SU-DHL-6 (cell line): ENCODE measurements at regions not wholly inside any gene's neighbourhood (a gene's known extent, or its start where the extent isn't known, plus 50 kb on each side); places are given as distances from the start of the nearest gene placed in this dataset.
"Not testable (repeated sequence)": the region's sequence is repeated elsewhere in the genome, so short reads cannot be mapped to it uniquely, and the experiment has no call there.

Experiments
- H2AFZ ChIP-seq: fragments of 200-600 bp; sonication (generic); 2 replicates; pipeline ENCODE4 v1.6.1; 2014; ENCODE audit warnings: low read depth, mild to moderate bottlenecking, moderate library complexity, mixed read lengths, antibody characterized with exemption, low read length; ENCODE audit not compliant: severe bottlenecking
- H3F3A ChIP-seq: fragments of 200-600 bp; shearing (Covaris generic); 2 replicates; pipeline ENCODE4 v1.6.0; 2016; ENCODE audit warnings: antibody characterized with exemption, mild to moderate bottlenecking; ENCODE audit not compliant: insufficient read depth
- H3K27ac ChIP-seq: fragments of 200-600 bp; sonication (generic); 2 replicates; pipeline ENCODE4 v1.5.1; 2016; ENCODE audit warnings: low read depth, mild to moderate bottlenecking, low read length, moderate library complexity, mixed read lengths
- H3K27me3 ChIP-seq: fragments of 200-600 bp; sonication (generic), shearing (Covaris generic); 2 replicates; pipeline ENCODE4 v1.6.0; 2014; ENCODE audit warnings: mild to moderate bottlenecking, low read length
- H3K36me3 ChIP-seq: fragments of 200-600 bp; sonication (generic); 2 replicates; pipeline ENCODE4 v1.6.1; 2014; ENCODE audit warnings: mild to moderate bottlenecking, low read length, mixed read lengths
- H3K4me2 ChIP-seq: fragments of 300-600, 200-600 bp; shearing (Covaris generic), sonication (generic); 2 replicates; pipeline ENCODE4 v1.6.0; 2014; ENCODE audit warnings: low read length, low read depth, mild to moderate bottlenecking; ENCODE audit not compliant: poor library complexity, severe bottlenecking
- H3K4me3 ChIP-seq: fragments of 200-600 bp; sonication (generic); 2 replicates; pipeline ENCODE4 v1.5.1; 2014; ENCODE audit warnings: antibody characterized with exemption, low read length, mild to moderate bottlenecking, mixed read lengths; ENCODE audit not compliant: insufficient read depth, poor library complexity, severe bottlenecking
- H3K79me2 ChIP-seq: fragments of 200-600 bp; sonication (generic); 2 replicates; pipeline ENCODE4 v1.6.1; 2014; ENCODE audit warnings: mild to moderate bottlenecking, low read length, moderate library complexity; ENCODE audit not compliant: insufficient read depth
- H3K9ac ChIP-seq: fragments of 200-600 bp; sonication (generic); 2 replicates; pipeline ENCODE4 v1.7.0; 2014; ENCODE audit warnings: mild to moderate bottlenecking, low read length
- H3K9me2 ChIP-seq: fragments of 200-600 bp; sonication (generic); replicated peaks from 2 replicates; pipeline ENCODE4 v1.6.1; 2014; ENCODE audit warnings: low read length; ENCODE audit not compliant: insufficient read depth
- H3K9me3 ChIP-seq: fragments of 200-600 bp; sonication (generic); 2 replicates; pipeline ENCODE4 v1.6.1; 2014; ENCODE audit warnings: low read length, mixed read lengths; ENCODE audit not compliant: insufficient read depth
- H4K20me1 ChIP-seq: fragments of 200-600 bp; sonication (generic); 2 replicates; pipeline ENCODE4 v1.6.1; 2014; ENCODE audit warnings: low read depth, mild to moderate bottlenecking, antibody characterized with exemption, low read length, moderate library complexity, mixed read lengths

- not testable (repeated sequence) for H4K20me1 ChIP-seq, H3K4me2 ChIP-seq, H3K9me3 ChIP-seq, H3K36me3 ChIP-seq, H3K27ac ChIP-seq, H3K9ac ChIP-seq, H3K9me2 ChIP-seq, H3K79me2 ChIP-seq, H3F3A ChIP-seq, H3K27me3 ChIP-seq, H2AFZ ChIP-seq, H3K4me3 ChIP-seq
Measured at GRCh38 chr5:34217386-34217785, 174.4 kb upstream of the C1QTNF3 start.

- not testable (repeated sequence) for H3F3A ChIP-seq, H3K9me2 ChIP-seq, H3K9me3 ChIP-seq, H3K4me3 ChIP-seq, H3K79me2 ChIP-seq, H2AFZ ChIP-seq, H3K27ac ChIP-seq, H3K36me3 ChIP-seq, H3K27me3 ChIP-seq, H3K4me2 ChIP-seq, H3K9ac ChIP-seq, H4K20me1 ChIP-seq
Measured at GRCh38 chr5:34221329-34222073, 178.5 kb upstream of the C1QTNF3 start.

- H3K9me2 ChIP-seq, H3K36me3 ChIP-seq, H3F3A ChIP-seq, H3K27ac ChIP-seq, H3K79me2 ChIP-seq, H2AFZ ChIP-seq, H3K27me3 ChIP-seq, H4K20me1 ChIP-seq, H3K4me2 ChIP-seq, H3K9ac ChIP-seq, H3K4me3 ChIP-seq, H3K9me3 ChIP-seq: not testable (repeated sequence)
Measured at GRCh38 chr5:34223158-34223557, 180.1 kb upstream of the C1QTNF3 start.

GRCh38 chr5:34230402-34230801 lies 187.4 kb upstream of the C1QTNF3 start:
- H3K27me3 ChIP-seq, H3F3A ChIP-seq, H3K79me2 ChIP-seq, H3K9me2 ChIP-seq, H3K36me3 ChIP-seq, H3K4me2 ChIP-seq, H3K9ac ChIP-seq, H3K27ac ChIP-seq, H3K4me3 ChIP-seq, H3K9me3 ChIP-seq, H4K20me1 ChIP-seq, H2AFZ ChIP-seq: not testable (repeated sequence)

- Histone ChIP-seq H3K79me2 (peaks cover 19% of the 10 kb centered on the region), H3K4me3 (peak overlapping the region; percentile 43), H3K4me2 (peak overlapping the region; percentile 53), H3K27ac (peak overlapping the region; percentile 71), H3K9ac (peak overlapping the region; percentile 54)
- H3K27me3 ChIP-seq, H3K9me3 ChIP-seq, H4K20me1 ChIP-seq, H3F3A ChIP-seq, H3K36me3 ChIP-seq, H2AFZ ChIP-seq, H3K9me2 ChIP-seq: not testable (repeated sequence)
Measured at GRCh38 chr5:34243802-34244201, 200.8 kb upstream of the C1QTNF3 start.

GRCh38 chr5:34244281-34245031 lies 201.4 kb upstream of the C1QTNF3 start:
- H3F3A ChIP-seq, H3K9me2 ChIP-seq, H4K20me1 ChIP-seq, H3K9me3 ChIP-seq, H3K36me3 ChIP-seq, H2AFZ ChIP-seq, H3K27me3 ChIP-seq: not testable (repeated sequence)
- Histone ChIP-seq H3K4me2 (peak overlapping the region; percentile 53), H3K27ac (peak overlapping the region; percentile 71), H3K4me3 (peak overlapping the region; percentile 43), H3K9ac (peak overlapping the region; percentile 54), H3K79me2 (peaks cover 17% of the 10 kb centered on the region)

GRCh38 chr5:34245032-34245394 lies 202.0 kb upstream of the C1QTNF3 start:
- H4K20me1 ChIP-seq, H3K4me3 ChIP-seq, H3K4me2 ChIP-seq, H3F3A ChIP-seq, H2AFZ ChIP-seq, H3K9me3 ChIP-seq, H3K9me2 ChIP-seq, H3K36me3 ChIP-seq, H3K27me3 ChIP-seq, H3K9ac ChIP-seq: not testable (repeated sequence)
- H3K27ac ChIP-seq = peak overlapping the region; percentile 58; the same call in 1 of the 2 replicates
- H3K79me2 ChIP-seq = peaks cover 17% of the 10 kb centered on the region

GRCh38 chr5:34245813-34246212 lies 202.8 kb upstream of the C1QTNF3 start:
- not testable (repeated sequence) for H3K27me3 ChIP-seq, H3K9me2 ChIP-seq, H3F3A ChIP-seq, H4K20me1 ChIP-seq, H3K36me3 ChIP-seq, H3K9me3 ChIP-seq, H2AFZ ChIP-seq
- peak overlapping the region; percentile 55 for H3K9ac ChIP-seq
- peak overlapping the region; percentile 81 for H3K4me2 ChIP-seq
- peaks cover 15% of the 10 kb centered on the region for H3K79me2 ChIP-seq
- peak overlapping the region; percentile 32; the same call in 1 of the 2 replicates for H3K27ac ChIP-seq
- H3K4me3 ChIP-seq = peak overlapping the region; percentile 49
